HG03108 (cell line): ENCODE measurements at regions not wholly inside any gene's neighbourhood (a gene's known extent, or its start where the extent isn't known, plus 50 kb on each side); places are given as distances from the start of the nearest gene placed in this dataset.

Experiments used
- ATAC-seq: cut with Tn5 transposase; IDR thresholded peaks from one replicate; pipeline ENCODE4 v1.9.1; 2021; ENCODE audit warnings: moderate library complexity; ENCODE audit not compliant: unreplicated experiment

DNA sequence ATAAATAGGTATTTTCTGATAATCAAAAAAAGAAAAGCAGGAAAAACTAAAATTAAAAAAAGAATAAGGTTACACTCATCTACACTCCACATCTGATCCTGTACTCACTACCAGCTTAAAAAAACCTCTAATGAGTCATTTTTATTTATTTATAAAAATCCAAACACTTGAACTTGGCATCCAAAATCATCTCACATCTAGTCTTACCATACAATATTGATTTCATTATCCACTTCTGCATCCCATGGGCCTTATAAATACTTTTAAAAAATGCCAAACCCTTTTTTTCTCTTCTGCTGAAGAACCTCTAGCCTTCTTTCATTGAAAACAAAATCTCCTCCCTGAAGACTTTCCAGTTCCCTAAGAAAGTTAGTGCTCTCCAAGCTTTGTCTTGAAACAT is 109.7 kb downstream of the TMTC3 start:
- no peak for ATAC-seq

DNA sequence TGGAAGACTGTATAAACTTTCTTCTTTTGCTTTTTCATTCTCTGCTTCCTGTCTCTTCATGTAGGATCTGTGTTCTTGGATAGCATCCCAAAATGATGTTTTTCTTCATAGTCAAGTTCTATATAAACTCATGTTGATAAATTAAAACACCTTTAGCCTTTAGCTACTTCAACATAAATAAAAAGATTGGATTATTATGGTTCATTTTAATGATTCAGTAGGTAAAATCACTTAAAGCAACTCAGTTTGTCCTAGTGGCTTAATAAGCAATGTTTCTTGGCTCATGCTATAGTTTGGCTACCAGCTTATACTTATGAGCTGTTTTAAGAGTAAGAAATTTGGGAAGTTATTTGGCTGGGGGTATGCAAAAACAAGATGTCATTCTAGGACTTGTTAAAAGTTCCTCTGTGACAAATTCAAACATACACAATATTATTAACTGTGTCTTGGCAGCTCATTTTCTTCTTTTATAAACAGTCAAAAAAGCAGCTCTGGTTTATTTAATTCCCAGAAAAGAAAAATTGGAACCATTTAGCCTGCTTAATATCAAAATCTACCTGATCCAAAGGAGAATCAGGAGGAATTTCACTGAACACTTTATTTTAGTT is 111.4 kb downstream of the TMTC3 start:
- no peak for ATAC-seq

- no peak for ATAC-seq
Measured at GRCh38 chr12:88255224-88255623, 113.1 kb downstream of the TMTC3 start.

DNA sequence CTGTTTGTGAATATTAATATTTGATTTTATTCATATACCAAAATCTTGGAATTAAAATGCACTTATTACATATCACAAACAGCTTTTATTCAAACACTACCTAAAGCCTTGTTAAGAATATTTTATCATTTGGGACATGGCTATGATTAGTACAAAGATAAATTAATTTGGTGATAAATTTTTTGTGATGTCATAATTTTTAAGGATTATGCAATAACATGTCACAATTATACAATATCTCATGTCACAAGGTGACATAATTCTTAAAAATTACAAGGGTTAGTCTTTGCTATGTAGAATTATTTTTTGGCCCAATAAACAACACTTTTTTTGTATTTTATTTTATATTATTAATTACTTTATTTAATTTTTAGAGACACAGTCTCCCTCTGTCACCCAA is 113.7 kb downstream of the TMTC3 start:
- ATAC-seq, result no peak

GRCh38 chr12:88258396-88258795 is 116.3 kb downstream of the TMTC3 start:
- ATAC-seq, result no peak

GRCh38 chr12:88266806-88267360 is 124.8 kb downstream of the TMTC3 start:
- ATAC-seq, result no peak

DNA sequence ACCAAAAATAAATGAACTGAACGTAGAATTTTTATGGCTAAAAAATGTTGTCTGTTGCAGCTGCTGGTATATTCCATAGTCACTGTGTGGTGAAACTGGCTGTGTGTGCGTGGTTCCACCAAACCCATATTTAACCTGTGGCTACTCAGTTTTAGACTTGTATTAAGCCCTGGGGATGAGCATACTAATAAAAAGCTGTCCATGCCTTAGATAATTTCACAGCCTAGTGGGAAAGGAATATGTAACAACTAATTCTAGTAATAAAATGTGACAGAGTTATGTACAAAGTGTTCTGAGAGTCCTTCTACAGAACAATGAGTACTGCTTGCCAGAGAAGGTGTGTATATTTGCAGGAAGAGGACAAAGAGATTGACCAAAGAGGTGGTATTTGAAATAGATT is 125.5 kb downstream of the TMTC3 start:
- no peak for ATAC-seq

GRCh38 chr12:88272456-88272855 is 130.3 kb downstream of the TMTC3 start:
- no peak for ATAC-seq

DNA sequence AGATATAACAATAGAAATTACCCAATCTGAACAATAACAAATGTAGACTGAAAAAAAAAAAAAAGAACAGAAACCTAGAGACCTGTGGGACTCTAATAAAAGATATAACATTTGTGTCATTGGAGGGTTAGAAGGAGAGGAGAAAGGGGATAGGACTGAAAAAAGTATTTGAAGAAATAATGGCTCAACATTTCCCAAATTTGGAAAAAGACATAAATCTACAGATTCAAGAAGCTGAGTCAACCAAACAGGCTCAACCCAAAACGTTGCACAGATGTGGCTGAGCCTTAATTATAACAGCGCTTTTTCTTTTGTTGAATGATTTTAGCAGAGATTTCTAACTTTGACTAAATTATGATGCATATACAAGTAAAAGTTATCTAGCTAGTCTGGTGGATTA is 131.3 kb downstream of the TMTC3 start:
- ATAC-seq, result no peak

- no peak for ATAC-seq
Measured at GRCh38 chr12:88273875-88274274, 131.8 kb downstream of the TMTC3 start.

DNA sequence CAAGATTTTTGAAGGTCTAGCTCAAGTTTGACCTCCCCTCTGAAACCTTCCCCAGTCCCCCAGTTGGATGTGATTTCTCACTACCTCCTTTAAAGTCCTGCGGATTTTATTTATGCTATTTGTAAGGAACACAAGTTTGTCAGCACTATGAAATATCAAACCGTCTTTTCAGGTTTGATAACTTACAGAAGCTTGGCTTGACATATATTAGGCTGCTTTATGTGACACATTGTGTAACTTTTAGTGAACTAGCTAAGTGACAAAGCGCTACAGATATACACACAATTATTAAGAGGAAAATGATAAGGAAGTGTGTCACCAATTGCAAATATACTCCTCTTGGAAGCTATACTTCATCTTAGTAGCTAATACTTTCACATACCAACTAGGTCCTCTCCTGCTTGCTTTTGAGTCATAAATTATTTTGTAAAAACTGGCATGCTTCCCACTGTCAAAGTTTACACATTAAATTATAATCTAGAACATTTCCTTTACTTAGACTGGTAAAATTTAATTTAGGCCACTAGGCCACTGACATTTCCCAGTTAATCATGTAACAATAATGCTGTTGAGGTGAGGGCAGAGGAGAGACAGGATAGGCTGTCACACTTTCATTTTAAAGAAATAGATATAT is 149.5 kb downstream of the TMTC3 start:
- ATAC-seq, result no peak

GRCh38 chr12:88298014-88298682 is 156.0 kb downstream of the TMTC3 start:
- no peak for ATAC-seq

DNA sequence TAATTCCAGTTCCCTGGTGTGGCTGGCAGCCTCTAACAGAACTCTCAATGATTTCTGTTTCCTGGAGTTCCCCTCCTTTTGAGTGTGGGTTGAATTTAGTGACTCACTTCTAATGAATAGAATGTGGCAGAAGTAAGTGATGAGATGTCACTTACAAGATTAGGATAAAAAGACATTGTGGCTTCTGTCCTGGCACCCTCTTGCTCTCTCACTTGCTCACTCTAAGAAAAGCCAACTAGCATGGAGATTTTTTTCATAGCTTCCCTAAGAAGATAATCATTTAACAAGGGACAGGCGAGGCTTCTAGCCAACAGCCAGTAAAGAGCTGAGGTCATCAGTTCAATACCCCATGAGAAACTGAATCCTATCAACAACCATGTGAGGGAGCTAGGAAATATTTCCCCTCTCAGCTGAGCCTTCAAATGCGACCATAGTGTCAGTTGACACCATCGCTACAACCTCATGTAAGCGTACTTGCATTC is 156.7 kb downstream of the TMTC3 start:
- no peak for ATAC-seq

GRCh38 chr12:88299567-88300101 is 157.5 kb downstream of the TMTC3 start:
- peak; percentile 90 for ATAC-seq

DNA sequence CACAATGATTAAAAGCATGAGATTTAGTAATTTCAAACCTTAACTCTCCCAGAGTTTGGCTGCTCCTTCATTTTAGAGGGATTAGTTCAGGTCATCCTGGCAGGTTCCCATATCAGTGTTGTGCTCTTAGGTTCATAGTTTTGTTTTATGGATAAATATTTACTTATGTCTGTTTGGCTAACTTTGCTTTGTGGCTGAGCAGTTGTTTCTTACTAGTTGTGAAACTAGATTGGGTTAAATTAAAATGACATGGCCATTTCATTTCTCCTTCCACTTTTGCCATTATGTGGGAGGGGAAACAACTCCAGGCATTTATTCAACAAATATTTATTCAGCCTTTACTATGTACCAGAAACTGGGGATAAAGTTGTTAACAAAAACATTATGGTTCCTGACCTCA is 158.8 kb downstream of the TMTC3 start:
- ATAC-seq, result no peak

DNA sequence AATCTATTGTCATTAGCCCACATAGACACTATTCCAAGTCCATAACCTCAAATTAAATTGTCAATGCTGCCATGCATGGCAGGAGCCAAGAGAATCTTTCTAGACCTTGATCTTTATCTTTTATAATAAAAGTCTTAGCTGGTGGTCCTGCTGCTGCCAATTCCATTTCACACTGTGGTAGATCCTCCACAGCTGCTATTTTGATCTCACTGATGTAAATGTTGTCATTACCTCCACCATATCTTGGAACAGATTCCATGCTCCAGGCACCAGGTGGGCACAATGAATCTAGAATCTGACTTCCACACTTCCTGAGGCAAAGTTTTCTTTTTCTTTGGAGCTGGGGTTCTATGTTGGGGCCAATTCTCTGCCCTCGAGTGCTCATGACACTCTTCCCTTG is 161.2 kb downstream of the TMTC3 start:
- ATAC-seq, result no peak

DNA sequence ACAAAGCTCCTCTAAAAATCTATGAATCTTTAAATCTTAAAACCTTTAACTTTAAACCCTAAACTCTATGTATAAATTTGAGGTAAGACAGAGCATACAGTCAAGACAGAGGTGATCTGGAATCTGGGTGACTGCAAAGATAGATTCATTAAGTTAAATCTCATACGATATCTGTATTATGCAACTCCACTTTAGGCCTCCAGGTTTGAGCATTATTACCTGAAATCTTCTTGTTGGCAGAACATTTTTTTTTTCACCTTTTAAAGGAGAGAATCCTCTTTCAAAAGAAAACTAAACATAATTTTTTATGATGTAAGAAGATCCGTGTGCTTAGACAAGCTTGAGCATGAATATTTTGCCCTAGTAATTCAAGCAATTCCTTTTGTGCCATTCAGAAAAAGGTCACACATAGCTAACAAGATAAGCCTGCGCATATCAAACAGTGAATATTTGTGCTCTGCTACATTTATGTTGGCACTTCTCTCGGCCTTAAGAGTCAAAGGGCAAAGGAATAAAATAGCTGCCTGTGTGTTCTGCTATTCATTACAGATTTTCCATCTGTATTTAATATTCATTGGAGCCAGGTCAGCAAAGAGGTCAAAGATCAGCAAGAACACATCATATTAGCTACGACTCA is 163.3 kb downstream of the TMTC3 start:
- ATAC-seq, result no peak

GRCh38 chr12:88306471-88307069 is 164.5 kb downstream of the TMTC3 start:
- ATAC-seq, result no peak

DNA sequence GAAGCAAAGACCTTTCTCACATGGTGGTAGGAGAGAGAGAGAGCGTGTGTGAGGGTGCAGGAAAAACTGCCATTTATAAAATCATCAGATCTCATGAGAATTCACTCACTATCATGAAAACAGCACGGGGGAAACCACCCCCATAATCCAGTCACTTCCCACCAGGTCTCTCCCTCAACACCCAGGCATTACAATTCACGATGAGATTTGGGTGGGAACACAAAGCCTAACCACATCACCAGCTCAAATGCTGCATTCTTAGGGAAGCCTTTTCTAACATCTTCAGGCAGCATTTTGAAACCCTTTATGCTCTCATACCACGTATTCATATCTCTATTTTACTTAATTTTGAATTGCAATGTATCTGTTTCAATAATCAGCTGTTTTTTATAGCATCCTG is 165.9 kb downstream of the TMTC3 start:
- no peak for ATAC-seq

DNA sequence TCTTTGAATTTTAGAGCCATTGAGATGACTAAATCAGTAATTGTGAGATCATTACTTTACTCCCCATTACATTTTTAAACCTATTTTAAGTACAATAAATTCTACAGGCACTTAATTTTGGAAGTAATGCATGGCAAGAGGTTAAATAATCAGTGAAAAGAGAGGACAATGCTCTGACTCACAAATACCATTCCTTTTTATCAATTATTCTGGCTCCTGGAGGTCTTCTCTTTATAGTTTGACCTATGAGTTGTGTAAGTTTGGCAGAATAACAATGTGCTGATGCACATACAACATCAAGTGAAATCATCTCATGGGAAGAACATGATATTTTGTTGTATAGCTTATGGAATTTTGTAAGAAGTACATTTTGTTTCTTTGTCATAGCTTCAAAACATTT is 166.7 kb downstream of the TMTC3 start:
- ATAC-seq, result no peak

DNA sequence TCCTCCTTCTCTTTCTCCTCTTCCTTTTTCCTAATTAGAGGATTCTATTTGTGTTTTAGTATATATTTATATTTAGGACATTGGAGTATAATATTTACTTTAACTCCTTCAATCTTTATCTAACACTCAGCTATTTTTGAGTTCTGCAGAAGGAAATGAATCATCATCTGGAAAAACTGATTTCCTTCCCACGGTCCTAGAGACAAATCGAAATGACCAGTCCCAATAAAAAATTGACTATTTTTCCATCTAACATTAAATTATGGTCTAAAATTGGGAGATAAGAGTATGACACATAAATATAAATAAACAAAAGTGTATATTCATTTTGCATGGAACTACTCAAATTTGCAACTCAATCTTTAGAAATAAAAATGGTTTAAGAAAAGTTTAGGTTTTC is 167.4 kb downstream of the TMTC3 start:
- no peak for ATAC-seq
